ENCODE measurements at regions not wholly inside any gene's neighbourhood (a gene's known extent, or its start where the extent isn't known, plus 50 kb on each side); places are given as distances from the start of the nearest gene placed in this dataset.

DNA sequence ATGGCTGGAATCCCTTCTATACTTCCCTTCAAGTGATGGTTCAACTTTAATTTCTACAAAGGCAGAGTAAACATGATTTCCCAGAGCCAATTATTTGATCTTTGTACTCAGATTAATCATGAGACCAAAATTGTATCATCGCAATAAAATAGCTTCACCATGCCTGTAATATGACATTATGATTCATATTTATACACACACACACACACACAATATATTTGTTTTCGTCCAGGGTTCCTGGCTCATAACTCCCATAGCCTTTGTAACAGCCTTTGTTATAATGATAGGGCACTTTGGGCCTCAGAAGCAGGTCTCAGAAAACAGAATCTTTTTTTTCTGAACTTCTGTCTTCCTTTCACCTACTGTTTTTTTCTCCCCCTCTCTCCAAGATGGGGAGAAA is 270.6 kb downstream of the ADGRA3 start:
- DNase-seq: no peak
- no TSS peak for BruUV-seq (replicated peaks)
- Histone ChIP-seq H3K9me3 (ENCODE audit: insufficient read depth, low read depth) (no peaks in the 10 kb centered on the region), H3K79me2 (ENCODE audit: low read depth) (no peaks in the 10 kb centered on the region), H4K20me1 (ENCODE audit: insufficient read depth) (no peaks in the 10 kb centered on the region), H3F3A (ENCODE audit: insufficient read depth, low read depth) (no peaks in the 10 kb centered on the region), H3K4me1 (replicated peaks; ENCODE audit: insufficient read depth) (no peaks in the 10 kb centered on the region), H3K9me2 (ENCODE audit: insufficient read depth) (no peaks in the 10 kb centered on the region), H3K4me3 (no peak overlapping the region), H3K27me3 (ENCODE audit: insufficient read depth, low read depth) (no peaks in the 10 kb centered on the region), H3K36me3 (ENCODE audit: low read depth) (no peaks in the 10 kb centered on the region), H3K27ac (no peak overlapping the region), H3K4me2 (no peak overlapping the region), H2AFZ (no peak overlapping the region)
- ChIA-PET CTCF (no interaction called here), POLR2A (ENCODE audit: unreplicated experiment) (no interaction called here)
- TF ChIP-seq, protein P1, sequence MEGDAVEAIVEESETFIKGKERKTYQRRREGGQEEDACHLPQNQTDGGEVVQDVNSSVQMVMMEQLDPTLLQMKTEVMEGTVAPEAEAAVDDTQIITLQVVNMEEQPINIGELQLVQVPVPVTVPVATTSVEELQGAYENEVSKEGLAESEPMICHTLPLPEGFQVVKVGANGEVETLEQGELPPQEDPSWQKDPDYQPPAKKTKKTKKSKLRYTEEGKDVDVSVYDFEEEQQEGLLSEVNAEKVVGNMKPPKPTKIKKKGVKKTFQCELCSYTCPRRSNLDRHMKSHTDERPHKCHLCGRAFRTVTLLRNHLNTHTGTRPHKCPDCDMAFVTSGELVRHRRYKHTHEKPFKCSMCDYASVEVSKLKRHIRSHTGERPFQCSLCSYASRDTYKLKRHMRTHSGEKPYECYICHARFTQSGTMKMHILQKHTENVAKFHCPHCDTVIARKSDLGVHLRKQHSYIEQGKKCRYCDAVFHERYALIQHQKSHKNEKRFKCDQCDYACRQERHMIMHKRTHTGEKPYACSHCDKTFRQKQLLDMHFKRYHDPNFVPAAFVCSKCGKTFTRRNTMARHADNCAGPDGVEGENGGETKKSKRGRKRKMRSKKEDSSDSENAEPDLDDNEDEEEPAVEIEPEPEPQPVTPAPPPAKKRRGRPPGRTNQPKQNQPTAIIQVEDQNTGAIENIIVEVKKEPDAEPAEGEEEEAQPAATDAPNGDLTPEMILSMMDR (conservative IDR thresholded peaks at IDR 0.05): no peak
- TF ChIP-seq EZH2 (IDR thresholded peaks at IDR 0.05; ENCODE audit: low read depth): no peak
- intact Hi-C loops (cut with micrococcal nuclease; ENCODE audit: unreplicated experiment): no loop called here

DNA sequence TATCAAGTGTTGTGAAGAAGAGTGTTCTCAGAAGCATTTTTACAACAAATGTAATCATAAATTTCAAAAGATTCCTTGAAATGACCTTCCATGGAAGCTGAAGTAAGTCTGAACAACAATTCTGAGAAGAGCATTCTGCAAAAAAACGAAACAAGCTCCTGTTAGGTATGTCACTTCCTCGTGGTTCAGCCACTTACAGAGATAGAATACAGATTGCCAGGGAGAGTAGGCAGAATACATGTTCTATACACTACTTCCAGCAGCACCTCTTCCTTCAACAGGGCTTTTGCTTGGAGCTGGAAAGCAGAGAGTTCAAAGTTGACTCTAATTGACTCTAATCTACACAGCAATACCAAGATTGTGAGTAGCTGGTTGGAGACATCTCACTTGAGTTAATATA is 274.5 kb downstream of the ADGRA3 start:
- ChIA-PET CTCF (no interaction called here), POLR2A (ENCODE audit: unreplicated experiment) (no interaction called here)

GRCh38 chr4:22240814-22241213 is 275.1 kb downstream of the ADGRA3 start:
- H3K4me1 ChIP-seq (replicated peaks; ENCODE audit: insufficient read depth): no peaks in the 10 kb centered on the region
- no peaks in the 10 kb centered on the region for H3K9me2 ChIP-seq (ENCODE audit: insufficient read depth)
- POLR2A ChIA-PET (ENCODE audit: unreplicated experiment): no interaction called here
- TF ChIP-seq, protein P1 (conservative IDR thresholded peaks at IDR 0.05): no peak
- TF ChIP-seq EZH2 (IDR thresholded peaks at IDR 0.05; ENCODE audit: low read depth): no peak
- no peaks in the 10 kb centered on the region for H3K79me2 ChIP-seq (ENCODE audit: low read depth)
- DNase-seq: no peak
- CTCF ChIA-PET: no interaction called here
- H4K20me1 ChIP-seq (ENCODE audit: insufficient read depth): no peaks in the 10 kb centered on the region
- no peaks in the 10 kb centered on the region for H3K36me3 ChIP-seq (ENCODE audit: low read depth)
- H2AFZ ChIP-seq: no peak overlapping the region
- no peak overlapping the region for H3K27ac ChIP-seq
- intact Hi-C loops (cut with micrococcal nuclease; ENCODE audit: unreplicated experiment): no loop called here
- no peak overlapping the region for H3K4me3 ChIP-seq
- no peaks in the 10 kb centered on the region for H3F3A ChIP-seq (ENCODE audit: insufficient read depth, low read depth)
- H3K27me3 ChIP-seq (ENCODE audit: insufficient read depth, low read depth): peaks cover 19% of the 10 kb centered on the region; the same call in 1 of the 2 replicates
- H3K4me2 ChIP-seq: no peak overlapping the region
- BruUV-seq (replicated peaks): no TSS peak
- H3K9me3 ChIP-seq (ENCODE audit: insufficient read depth, low read depth): no peaks in the 10 kb centered on the region

More for the DNA sequence above, 274.5 kb downstream of the ADGRA3 start:
- no peak overlapping the region for H3K4me3 ChIP-seq
- no peak overlapping the region for H3K4me2 ChIP-seq
- H3K27me3 ChIP-seq (ENCODE audit: insufficient read depth, low read depth): peaks cover 15% of the 10 kb centered on the region; the same call in 1 of the 2 replicates
- intact Hi-C loops (cut with micrococcal nuclease; ENCODE audit: unreplicated experiment): no loop called here
- no peaks in the 10 kb centered on the region for H4K20me1 ChIP-seq (ENCODE audit: insufficient read depth)
- H3K4me1 ChIP-seq (replicated peaks; ENCODE audit: insufficient read depth): no peaks in the 10 kb centered on the region
- H3K9me2 ChIP-seq (ENCODE audit: insufficient read depth): no peaks in the 10 kb centered on the region
- no peak for DNase-seq
- BruUV-seq (replicated peaks): no TSS peak
- H3K9me3 ChIP-seq (ENCODE audit: insufficient read depth, low read depth): no peaks in the 10 kb centered on the region
- H3K79me2 ChIP-seq (ENCODE audit: low read depth): no peaks in the 10 kb centered on the region
- TF ChIP-seq EZH2 (IDR thresholded peaks at IDR 0.05; ENCODE audit: low read depth): no peak
- TF ChIP-seq, protein P1 (conservative IDR thresholded peaks at IDR 0.05): no peak
- no peaks in the 10 kb centered on the region for H3F3A ChIP-seq (ENCODE audit: insufficient read depth, low read depth)
- no peaks in the 10 kb centered on the region for H3K36me3 ChIP-seq (ENCODE audit: low read depth)
- H3K27ac ChIP-seq: no peak overlapping the region
- no peak overlapping the region for H2AFZ ChIP-seq

All from PC-9 (cell line).